CD14-positive monocyte (primary cell): ENCODE measurements at regions not wholly inside any gene's neighbourhood (a gene's known extent, or its start where the extent isn't known, plus 50 kb on each side); places are given as distances from the start of the nearest gene placed in this dataset.

Experiments
- DNase-seq, 3 donors: peaks; one replicate each; pipeline ENCODE4 v3.0.0-alpha.2; 2011 to 2022
- H2AFZ ChIP-seq: 2 replicates; pipeline ENCODE4 v1.6.0; 2012; ENCODE audit warnings: mild to moderate bottlenecking, low read depth, low read length, inconsistent platforms; ENCODE audit not compliant: insufficient read depth, poor library complexity, severe bottlenecking
- H3K27ac ChIP-seq, 2 donors: 1 replicate in 1 of 2; 2 replicates in 1 of 2; pipeline ENCODE4 v1.5.1; 2012 to 2013; ENCODE audit warnings: low read length in 2 of 2, control low read depth in 1 of 2, inconsistent platforms in 1 of 2, low read depth in 1 of 2, mild to moderate bottlenecking in 1 of 2
- H3K27me3 ChIP-seq, 2 donors: one replicate each; pipeline versions ENCODE4 v1.6.0 to v1.6.1; 2011 to 2013; ENCODE audit warnings: low read length in 2 of 2; ENCODE audit not compliant: control insufficient read depth in 2 of 2, insufficient read depth in 2 of 2
- H3K36me3 ChIP-seq, 2 donors: replicated peaks in 1 of 2; 1 replicate in 1 of 2; 2 replicates in 1 of 2; pipeline versions ENCODE4 v1.5.1 to v1.6.1; 2012 to 2013; ENCODE audit warnings: low read length in 2 of 2, control low read depth in 1 of 2, inconsistent platforms in 1 of 2, mild to moderate bottlenecking in 1 of 2; ENCODE audit not compliant: insufficient read depth in 2 of 2, control insufficient read depth in 1 of 2
- H3K4me1 ChIP-seq, 2 donors: 1 replicate in 1 of 2; 2 replicates in 1 of 2; pipeline versions ENCODE4 v1.5.1 to v1.6.1; 2012 to 2013; ENCODE audit warnings: low read length in 2 of 2, control low read depth in 1 of 2, inconsistent platforms in 1 of 2, mild to moderate bottlenecking in 1 of 2, moderate library complexity in 1 of 2; ENCODE audit not compliant: insufficient read depth in 2 of 2, control insufficient read depth in 1 of 2
- H3K4me2 ChIP-seq: replicated peaks from 2 replicates; pipeline ENCODE3; 2012; ENCODE audit warnings: low read length, moderate library complexity, mild to moderate bottlenecking; ENCODE audit not compliant: poor library complexity, severe bottlenecking; ENCODE audit errors: extremely low read depth
- H3K4me3 ChIP-seq, 3 experiments: fragments of 200-600 bp in 1 of 3; sonication (generic) in 1 of 3; replicated peaks in 1 of 3; 1 replicate in 2 of 3; 2 replicates in 1 of 3; pipeline ENCODE4 v1.5.1; 2011 to 2013; ENCODE audit warnings: low read length in 3 of 3, mild to moderate bottlenecking in 3 of 3, control low read depth in 2 of 3, low read depth in 2 of 3, inconsistent platforms in 1 of 3, moderate library complexity in 1 of 3
- H3K79me2 ChIP-seq: 2 replicates; pipeline ENCODE4 v1.6.0; 2012; ENCODE audit warnings: mild to moderate bottlenecking, control low read depth, inconsistent platforms, low read length, moderate library complexity; ENCODE audit not compliant: insufficient read depth
- H3K9ac ChIP-seq: 2 replicates; pipeline ENCODE4 v1.6.0; 2017; ENCODE audit warnings: low read length, mild to moderate bottlenecking; ENCODE audit not compliant: insufficient read depth, poor library complexity, severe bottlenecking
- H3K9me3 ChIP-seq, 2 donors: replicated peaks in 1 of 2; 1 replicate in 1 of 2; 2 replicates in 1 of 2; pipeline versions ENCODE4 v1.5.1 to v1.6.1; 2012 to 2013; ENCODE audit warnings: low read length in 2 of 2, control low read depth in 1 of 2; ENCODE audit not compliant: control insufficient read depth in 1 of 2, insufficient read depth in 1 of 2
- H4K20me1 ChIP-seq: 2 replicates; pipeline ENCODE4 v1.6.0; 2012; ENCODE audit warnings: mild to moderate bottlenecking, low read length, control low read depth, moderate library complexity; ENCODE audit not compliant: insufficient read depth
- H3K27ac Mint-ChIP-seq, 7 donors: one replicate each; pipeline ENCODE4 v1.8.0; 2020; ENCODE audit warnings: mild to moderate bottlenecking in 7 of 7, mixed read lengths in 7 of 7, moderate library complexity in 6 of 7, inconsistent platforms in 2 of 7
- H3K27me3 Mint-ChIP-seq, 3 donors: one replicate each; pipeline ENCODE4 v1.8.0; 2021 to 2022; ENCODE audit warnings: low read depth in 3 of 3, mild to moderate bottlenecking in 3 of 3, mixed read lengths in 3 of 3, moderate library complexity in 3 of 3, inconsistent platforms in 1 of 3
- H3K36me3 Mint-ChIP-seq, 2 donors: one replicate each; pipeline ENCODE4 v1.8.0; 2020; ENCODE audit warnings: mixed read lengths in 2 of 2, inconsistent platforms in 1 of 2, mild to moderate bottlenecking in 1 of 2
- H3K4me1 Mint-ChIP-seq: one replicate; pipeline ENCODE4 v1.8.0; 2020; ENCODE audit warnings: mild to moderate bottlenecking, mixed read lengths
- H3K4me3 Mint-ChIP-seq, 2 donors: one replicate each; pipeline ENCODE4 v1.8.0; 2020; ENCODE audit warnings: mild to moderate bottlenecking in 2 of 2, mixed read lengths in 2 of 2, moderate library complexity in 1 of 2
- H3K9me3 Mint-ChIP-seq, 7 donors: one replicate each; pipeline ENCODE4 v1.8.0; 2020 to 2022; ENCODE audit warnings: mixed read lengths in 7 of 7, mild to moderate bottlenecking in 6 of 7, moderate library complexity in 6 of 7, inconsistent platforms in 2 of 7
- CTCF ChIP-seq: fragments of 200-600 bp; IDR thresholded peaks from one replicate; pipeline ENCODE4 v1.8.0; 2022; ENCODE audit warnings: antibody characterized with exemption, mild to moderate bottlenecking
- WGBS: methylation state at CpG from one replicate; pipeline ENCODE4 v1.1.5; 2013; ENCODE audit warnings: missing lambda C conversion rate; ENCODE audit not compliant: insufficient coverage; 5-methylcytosine and 5-hydroxymethylcytosine counted together
- intact Hi-C, 2 donors: fragments of 100-400 bp; cut with micrococcal nuclease; formaldehyde crosslinking; loops; one replicate each; pipeline versions ENCODE4 v1.15.0 to v1.15.1; 2023

GRCh38 chr16:6195966-6196365, 1098.4 kb upstream of the EEF2KMT start:
- Histone ChIP-seq H3K36me3 (no peaks in the 10 kb centered on the region), H2AFZ (no peak overlapping the region), H3K4me3 (no peak overlapping the region), H3K4me2 (no peak overlapping the region), H3K4me1 (no peaks in the 10 kb centered on the region), H3K27me3 (no peaks in the 10 kb centered on the region), H3K27ac (no peak overlapping the region), H3K9ac (no peak overlapping the region), H3K79me2 (no peaks in the 10 kb centered on the region), H3K9me3 (peaks cover 0 to 6% of the 10 kb centered on the region in 2 donors), H4K20me1 (no peaks in the 10 kb centered on the region)
- H3K4me1 Mint-ChIP-seq = no peaks in the 10 kb centered on the region
- DNase-seq = no peak
- no peaks in the 10 kb centered on the region for H3K27me3 Mint-ChIP-seq
- WGBS = no CpG with 5 or more reads among the region's 2 CpGs
- H3K4me3 Mint-ChIP-seq = no peak overlapping the region
- TF ChIP-seq CTCF = no peak
- H3K9me3 Mint-ChIP-seq = peaks cover 0 to 10% (median 7%) of the 10 kb centered on the region in 7 donors
- H3K36me3 Mint-ChIP-seq = no peaks in the 10 kb centered on the region
- intact Hi-C loops = no loop called here
- no peak overlapping the region for H3K27ac Mint-ChIP-seq

GRCh38 chr16:6193718-6194117, 1096.1 kb upstream of the EEF2KMT start:
- Mint-ChIP-seq H3K9me3 (peaks cover 0 to 10% (median 5%) of the 10 kb centered on the region in 7 donors), H3K36me3 (no peaks in the 10 kb centered on the region), H3K4me1 (no peaks in the 10 kb centered on the region), H3K27me3 (no peaks in the 10 kb centered on the region), H3K4me3 (no peak overlapping the region), H3K27ac (no peak overlapping the region)
- no peaks in the 10 kb centered on the region for H3K79me2 ChIP-seq
- H3K27ac ChIP-seq = no peak overlapping the region
- H2AFZ ChIP-seq = no peak overlapping the region
- 30% methylated on average over 3 of the region's 3 CpGs for WGBS
- H3K4me2 ChIP-seq = no peak overlapping the region
- H3K36me3 ChIP-seq = no peaks in the 10 kb centered on the region
- peaks cover 0 to 6% of the 10 kb centered on the region in 2 donors for H3K9me3 ChIP-seq
- no peaks in the 10 kb centered on the region for H4K20me1 ChIP-seq
- no peak overlapping the region for H3K4me3 ChIP-seq
- no peak for DNase-seq
- no peaks in the 10 kb centered on the region for H3K27me3 ChIP-seq
- intact Hi-C loops = no loop called here
- TF ChIP-seq CTCF = no peak
- no peak overlapping the region for H3K9ac ChIP-seq
- H3K4me1 ChIP-seq = no peaks in the 10 kb centered on the region
